ENCODE measurements at regions not wholly inside any gene's neighbourhood (a gene's known extent, or its start where the extent isn't known, plus 50 kb on each side); places are given as distances from the start of the nearest gene placed in this dataset.
A peak's percentile ranks its signal among the peaks of the same experiment; 100 is the strongest.

DNA sequence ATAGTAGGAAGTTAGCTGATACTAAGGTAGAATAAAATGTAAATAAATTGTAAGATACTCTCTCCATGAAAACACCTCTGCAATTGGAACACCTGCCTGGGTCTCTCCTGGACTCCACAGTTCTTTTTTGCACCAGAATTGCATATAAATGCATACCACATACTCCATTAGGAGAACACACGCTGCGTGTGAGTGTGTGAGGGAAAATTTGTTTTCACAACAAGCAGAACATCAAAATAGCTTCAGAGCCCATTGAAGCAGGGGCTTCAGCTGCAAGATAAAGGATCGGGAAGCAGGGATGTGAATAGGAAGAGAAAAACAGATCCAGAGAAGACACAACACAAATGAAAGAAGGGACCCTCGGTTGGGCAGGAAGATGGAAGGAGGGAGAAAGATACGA, 389.8 kb upstream of the BRINP1 start:
- H3K4me1 ChIP-seq = no peaks in the 10 kb centered on the region
- ATAC-seq (no peak), DNase-seq (no peak)
- no peak overlapping the region for H3K27ac ChIP-seq
- no peaks in the 10 kb centered on the region for H3K36me3 ChIP-seq
- H3K27me3 ChIP-seq = no peaks in the 10 kb centered on the region
- TF ChIP-seq, protein P1, sequence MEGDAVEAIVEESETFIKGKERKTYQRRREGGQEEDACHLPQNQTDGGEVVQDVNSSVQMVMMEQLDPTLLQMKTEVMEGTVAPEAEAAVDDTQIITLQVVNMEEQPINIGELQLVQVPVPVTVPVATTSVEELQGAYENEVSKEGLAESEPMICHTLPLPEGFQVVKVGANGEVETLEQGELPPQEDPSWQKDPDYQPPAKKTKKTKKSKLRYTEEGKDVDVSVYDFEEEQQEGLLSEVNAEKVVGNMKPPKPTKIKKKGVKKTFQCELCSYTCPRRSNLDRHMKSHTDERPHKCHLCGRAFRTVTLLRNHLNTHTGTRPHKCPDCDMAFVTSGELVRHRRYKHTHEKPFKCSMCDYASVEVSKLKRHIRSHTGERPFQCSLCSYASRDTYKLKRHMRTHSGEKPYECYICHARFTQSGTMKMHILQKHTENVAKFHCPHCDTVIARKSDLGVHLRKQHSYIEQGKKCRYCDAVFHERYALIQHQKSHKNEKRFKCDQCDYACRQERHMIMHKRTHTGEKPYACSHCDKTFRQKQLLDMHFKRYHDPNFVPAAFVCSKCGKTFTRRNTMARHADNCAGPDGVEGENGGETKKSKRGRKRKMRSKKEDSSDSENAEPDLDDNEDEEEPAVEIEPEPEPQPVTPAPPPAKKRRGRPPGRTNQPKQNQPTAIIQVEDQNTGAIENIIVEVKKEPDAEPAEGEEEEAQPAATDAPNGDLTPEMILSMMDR (IDR thresholded peaks at IDR 0.05) = no peak
- no peak overlapping the region for H3K4me3 ChIP-seq
- no peaks in the 10 kb centered on the region for H3K9me3 ChIP-seq
- intact Hi-C loops (cut with DNase I) = no loop called here

DNA sequence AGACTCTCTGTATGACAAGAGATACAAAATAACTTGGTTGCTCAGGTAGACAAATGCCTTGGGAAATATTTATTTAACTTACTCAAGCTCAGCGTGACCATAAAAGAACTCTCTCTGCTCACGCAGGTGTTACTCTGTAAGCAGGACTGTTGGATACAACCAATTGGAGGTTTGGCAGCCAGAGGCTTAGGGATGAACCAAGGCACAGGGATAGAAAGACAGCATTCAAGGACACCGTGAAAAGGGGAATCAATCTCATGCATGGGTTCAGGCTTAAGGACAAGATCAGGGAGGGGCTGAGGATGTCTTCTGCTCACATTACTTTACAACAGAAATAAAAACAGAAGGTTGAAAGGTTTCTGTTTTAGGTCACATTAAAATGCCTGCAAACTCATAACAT, 389.0 kb upstream of the BRINP1 start:
- H3K4me3 ChIP-seq = no peak overlapping the region
- no peaks in the 10 kb centered on the region for H3K4me1 ChIP-seq
- H3K27me3 ChIP-seq = no peaks in the 10 kb centered on the region
- no peak overlapping the region for H3K27ac ChIP-seq
- H3K9me3 ChIP-seq = no peaks in the 10 kb centered on the region
- ATAC-seq (no peak), DNase-seq (no peak)
- H3K36me3 ChIP-seq = no peaks in the 10 kb centered on the region
- TF ChIP-seq, protein P1 (IDR thresholded peaks at IDR 0.05) = no peak
- intact Hi-C loops (cut with DNase I) = no loop called here

DNA sequence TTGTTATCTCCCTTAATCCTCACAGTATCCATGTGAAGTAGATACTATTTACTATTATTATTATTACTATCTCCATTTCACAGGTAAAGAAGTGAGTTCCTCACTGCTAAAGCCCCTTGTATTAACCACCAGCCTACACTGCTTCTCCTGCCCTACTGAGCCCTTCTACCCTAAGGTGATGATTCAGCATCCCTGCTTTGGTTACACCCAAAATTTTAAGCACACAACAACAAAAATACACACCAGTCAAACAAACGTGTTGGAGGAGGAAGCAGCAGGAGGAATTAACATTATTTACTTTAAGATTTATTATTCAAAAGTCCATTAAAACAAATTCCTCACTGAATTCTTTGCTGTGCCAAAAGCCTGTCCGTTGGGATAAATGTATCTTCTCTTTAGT, 370.2 kb upstream of the BRINP1 start:
- no peak overlapping the region for H3K4me3 ChIP-seq
- intact Hi-C loops (cut with DNase I) = no loop called here
- no peak overlapping the region for H3K27ac ChIP-seq
- DNase-seq (no peak), ATAC-seq (no peak)
- TF ChIP-seq, protein P1 (IDR thresholded peaks at IDR 0.05) = no peak
- no peaks in the 10 kb centered on the region for H3K36me3 ChIP-seq
- no peaks in the 10 kb centered on the region for H3K4me1 ChIP-seq
- no peaks in the 10 kb centered on the region for H3K27me3 ChIP-seq
- no peaks in the 10 kb centered on the region for H3K9me3 ChIP-seq

DNA sequence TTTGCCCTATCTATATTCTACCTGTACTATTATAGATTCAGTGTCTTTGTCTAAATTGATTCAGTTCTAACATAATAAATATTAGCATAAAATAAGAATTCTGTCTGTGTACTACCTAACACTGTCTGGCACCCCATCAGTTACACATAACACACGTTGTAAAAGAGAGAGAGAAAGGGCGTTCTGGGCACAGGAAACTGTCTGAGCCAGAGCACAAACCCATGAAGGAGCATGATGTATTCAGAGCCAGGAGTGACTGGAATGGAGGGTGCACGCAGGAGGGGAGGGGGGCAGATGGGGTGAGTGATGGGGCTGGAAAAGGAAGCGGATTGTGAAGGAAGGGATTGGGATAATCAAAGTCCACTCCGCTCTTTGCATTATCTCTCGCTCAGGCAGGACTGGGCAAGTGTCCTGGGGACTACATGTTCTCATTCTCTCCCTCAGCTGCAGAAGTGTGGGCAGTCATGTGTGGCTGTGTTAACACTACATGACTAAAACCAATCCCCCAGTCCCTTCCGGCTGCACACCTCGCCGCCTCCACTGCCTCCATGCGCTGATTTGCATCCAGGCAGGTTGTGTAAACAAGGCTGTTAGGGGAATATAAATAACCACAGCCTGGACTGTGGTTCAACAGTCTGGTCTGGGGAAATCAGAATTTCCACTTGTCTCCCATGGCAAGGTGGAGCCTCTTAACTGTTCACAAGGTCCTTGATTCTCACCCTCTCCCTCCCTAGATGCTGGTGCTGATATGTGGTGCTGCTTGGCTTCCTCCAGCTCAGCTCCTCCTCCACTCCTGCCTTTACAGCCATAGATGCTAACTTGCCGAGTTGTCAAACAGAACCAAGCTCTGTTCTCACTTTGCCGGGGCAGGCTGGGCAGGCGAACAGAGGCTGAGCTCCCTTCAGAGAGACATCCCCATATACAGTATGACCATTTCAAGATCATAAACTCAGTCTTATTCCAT, 367.5 kb upstream of the BRINP1 start:
- TF ChIP-seq, protein P1 (IDR thresholded peaks at IDR 0.05) = no peak
- Histone ChIP-seq H3K27ac (no peak overlapping the region), H3K4me1 (no peaks in the 10 kb centered on the region), H3K36me3 (no peaks in the 10 kb centered on the region), H3K9me3 (no peaks in the 10 kb centered on the region), H3K27me3 (no peaks in the 10 kb centered on the region), H3K4me3 (no peak overlapping the region)
- ATAC-seq (no peak), DNase-seq (peak; percentile 51)
- intact Hi-C loops (cut with DNase I) = no loop called here

DNA sequence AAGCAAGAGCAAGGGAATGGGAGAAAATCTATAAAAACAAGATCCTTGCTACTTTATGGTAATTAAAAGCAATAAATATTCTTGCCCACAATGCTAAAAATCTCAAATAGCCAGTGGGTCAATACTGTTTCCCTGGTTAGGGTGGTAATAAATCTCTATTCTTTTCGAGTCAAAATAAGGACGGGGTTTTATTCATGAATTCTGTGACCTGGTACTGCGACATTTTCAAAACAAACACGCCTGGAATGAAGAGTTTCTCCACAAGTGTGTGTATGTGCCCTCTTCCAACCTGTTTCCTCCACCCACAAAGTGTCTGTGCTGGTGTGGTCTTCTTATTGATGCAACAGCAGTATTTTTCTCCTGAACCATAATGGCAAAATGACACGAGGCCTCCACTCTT, 358.8 kb upstream of the BRINP1 start:
- Histone ChIP-seq H3K4me3 (no peak overlapping the region), H3K9me3 (no peaks in the 10 kb centered on the region), H3K4me1 (no peaks in the 10 kb centered on the region), H3K36me3 (no peaks in the 10 kb centered on the region), H3K27ac (no peak overlapping the region), H3K27me3 (no peaks in the 10 kb centered on the region)
- DNase-seq (no peak), ATAC-seq (no peak)
- TF ChIP-seq, protein P1 (IDR thresholded peaks at IDR 0.05) = no peak
- intact Hi-C loops (cut with DNase I) = no loop called here
